ENCODE measurements at regions not wholly inside any gene's neighbourhood (a gene's known extent, or its start where the extent isn't known, plus 50 kb on each side); places are given as distances from the start of the nearest gene placed in this dataset.
"Not testable (repeated sequence)": the region's sequence is repeated elsewhere in the genome, so short reads cannot be mapped to it uniquely, and the experiment has no call there.

DNA sequence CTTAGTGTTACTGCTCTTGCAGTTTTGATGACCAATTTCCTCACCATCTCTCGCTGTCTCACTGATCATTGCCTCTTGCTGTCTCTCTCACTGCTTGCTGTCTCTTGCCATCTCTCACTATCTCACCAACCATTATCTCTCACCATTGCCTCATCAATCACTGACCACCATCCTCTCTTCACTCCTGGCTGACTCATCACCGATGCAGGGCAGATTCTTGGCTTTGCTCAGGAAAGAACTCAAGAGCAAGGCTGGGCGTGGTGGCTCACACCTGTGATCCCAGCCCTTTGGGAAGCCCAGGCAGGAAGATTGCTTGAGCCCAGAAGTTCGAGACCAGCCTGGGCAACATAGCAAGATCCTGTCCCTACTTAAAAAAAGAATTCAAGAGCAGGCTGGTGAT is 66.3 kb upstream of the SYN3 start:
- DNase-seq (ENCODE audit: low read depth, low spot score) (no peak), ATAC-seq (no peak), FAIRE-seq (peak; percentile 7)
- POLR2A ChIA-PET: no interaction called here
- H2AFZ ChIP-seq (ENCODE audit: control insufficient read depth, low read depth, low read length): no peak overlapping the region
- no peaks in the 10 kb centered on the region for H3K36me3 ChIP-seq (ENCODE audit: control insufficient read depth in 2 of 2, insufficient read depth in 2 of 2, low read length in 1 of 2)
- H3K9ac ChIP-seq (ENCODE audit: control insufficient read depth, insufficient read depth, low read length): no peak overlapping the region
- BruUV-seq (replicated peaks): no TSS peak
- H3K9me3 ChIP-seq (replicated peaks; ENCODE audit: control insufficient read depth, insufficient read depth, low read length): no peaks in the 10 kb centered on the region; the same call in 2 of the 3 replicates
- no peaks in the 10 kb centered on the region for H3K79me2 ChIP-seq (ENCODE audit: control insufficient read depth, insufficient read depth, low read length)
- no peak overlapping the region for H3K27ac ChIP-seq (ENCODE audit: control insufficient read depth, insufficient read depth)
- no peaks in the 10 kb centered on the region for H3K27me3 ChIP-seq (replicated peaks in 1 of 2; ENCODE audit: control insufficient read depth in 2 of 2, insufficient read depth in 2 of 2, low read length in 1 of 2)
- H3K4me3 ChIP-seq: no peak overlapping the region
- CTCF ChIA-PET: no interaction called here
- 20% methylated on average over 4 of the region's 4 CpGs for WGBS (ENCODE audit: insufficient coverage, insufficient replicate concordance, low lambda C conversion rate, missing lambda C conversion rate)
- H3K4me2 ChIP-seq (ENCODE audit: control insufficient read depth, insufficient read depth): no peak overlapping the region
- intact Hi-C loops (cut with micrococcal nuclease; ENCODE audit: unreplicated experiment): no loop called here
- no peaks in the 10 kb centered on the region for H4K20me1 ChIP-seq (ENCODE audit: control insufficient read depth, insufficient read depth)
- SMC1A ChIA-PET (ENCODE audit: uncharacterized antibody, unreplicated experiment): no interaction called here
- in situ Hi-C loops (cut with MboI): no loop called here
- H3K4me1 ChIP-seq (ENCODE audit: control insufficient read depth, insufficient read depth, low read length): no peaks in the 10 kb centered on the region
- no peak for TF ChIP-seq POU2F2 (IDR thresholded peaks at IDR 0.05; ENCODE audit: borderline replicate concordance, low read depth, low read length)
- RAD21 ChIA-PET (ENCODE audit: unreplicated experiment): no interaction called here

DNA sequence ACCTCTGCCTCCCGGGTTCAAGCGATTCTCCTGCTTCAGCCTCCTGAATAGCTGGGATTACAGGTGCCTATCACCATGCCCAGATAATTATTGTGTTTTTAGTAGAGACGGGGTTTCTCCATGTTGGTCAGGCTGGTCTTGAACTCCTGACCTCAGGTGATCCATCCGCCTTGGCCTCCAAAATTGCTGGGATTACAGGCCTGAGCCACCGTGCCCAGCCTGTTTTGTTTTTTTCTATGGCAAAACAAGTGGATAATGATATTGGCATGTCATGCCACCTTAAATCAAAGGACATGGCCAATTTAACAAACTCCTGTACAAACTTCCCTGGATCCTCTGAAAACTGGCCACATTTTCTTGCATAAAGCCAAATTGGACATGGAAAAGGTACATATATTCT is 64.3 kb upstream of the SYN3 start:
- H2AFZ ChIP-seq (ENCODE audit: control insufficient read depth, low read depth, low read length); H3K9ac ChIP-seq (ENCODE audit: control insufficient read depth, insufficient read depth, low read length); H3K27me3 ChIP-seq (replicated peaks in 1 of 2; ENCODE audit: control insufficient read depth in 2 of 2, insufficient read depth in 2 of 2, low read length in 1 of 2); ATAC-seq; RAD21 ChIA-PET (ENCODE audit: unreplicated experiment); CTCF ChIA-PET; H3K9me3 ChIP-seq (replicated peaks; ENCODE audit: control insufficient read depth, insufficient read depth, low read length); H3K4me1 ChIP-seq (ENCODE audit: control insufficient read depth, insufficient read depth, low read length); SMC1A ChIA-PET (ENCODE audit: uncharacterized antibody, unreplicated experiment); BruUV-seq (replicated peaks); H3K79me2 ChIP-seq (ENCODE audit: control insufficient read depth, insufficient read depth, low read length); H3K27ac ChIP-seq (ENCODE audit: control insufficient read depth, insufficient read depth); in situ Hi-C loops (cut with MboI); DNase-seq (ENCODE audit: low read depth, low spot score); intact Hi-C loops (cut with micrococcal nuclease; ENCODE audit: unreplicated experiment); POLR2A ChIA-PET; H3K4me3 ChIP-seq; H3K36me3 ChIP-seq (ENCODE audit: control insufficient read depth in 2 of 2, insufficient read depth in 2 of 2, low read length in 1 of 2); H3K4me2 ChIP-seq (ENCODE audit: control insufficient read depth, insufficient read depth); H4K20me1 ChIP-seq (ENCODE audit: control insufficient read depth, insufficient read depth): not testable (repeated sequence)
- FAIRE-seq: peak; percentile 99
- WGBS (ENCODE audit: insufficient coverage, insufficient replicate concordance, low lambda C conversion rate, missing lambda C conversion rate): 75% methylated on average over 5 of the region's 5 CpGs

DNA sequence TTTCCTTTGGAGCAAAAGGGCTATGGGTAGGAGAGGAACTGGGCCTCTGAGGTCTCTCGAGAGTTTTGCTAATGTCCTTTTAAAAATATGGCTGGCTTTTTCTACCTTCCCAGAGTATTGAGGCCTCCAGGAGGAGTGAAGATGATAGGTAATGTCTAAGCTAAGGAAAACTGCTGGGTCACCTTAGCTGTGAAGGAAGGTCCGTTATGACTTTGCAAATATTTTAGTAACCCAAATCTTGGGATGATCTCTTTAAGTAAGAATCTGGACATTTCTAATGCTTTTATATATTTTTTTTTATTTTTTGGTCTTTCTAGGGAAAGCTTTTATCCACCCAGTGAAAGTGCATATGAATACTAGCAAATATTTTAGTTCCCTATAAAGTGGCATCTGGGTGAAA is 60.9 kb upstream of the SYN3 start:
- no peaks in the 10 kb centered on the region for H3K79me2 ChIP-seq (ENCODE audit: control insufficient read depth, insufficient read depth, low read length)
- no peaks in the 10 kb centered on the region for H3K36me3 ChIP-seq (ENCODE audit: control insufficient read depth in 2 of 2, insufficient read depth in 2 of 2, low read length in 1 of 2)
- ATAC-seq (no peak), FAIRE-seq (no peak), DNase-seq (ENCODE audit: low read depth, low spot score) (no peak)
- no peak overlapping the region for H3K4me2 ChIP-seq (ENCODE audit: control insufficient read depth, insufficient read depth)
- CTCF ChIA-PET: interaction anchor here (0.9 kb wide), 1 partner anchor 35 kb away, joined by 3 read pairs; no protein-coding TSS in a partner anchor
- no peaks in the 10 kb centered on the region for H4K20me1 ChIP-seq (ENCODE audit: control insufficient read depth, insufficient read depth)
- RAD21 ChIA-PET (ENCODE audit: unreplicated experiment): no interaction called here
- intact Hi-C loops (cut with micrococcal nuclease; ENCODE audit: unreplicated experiment) (no loop called here), in situ Hi-C loops (cut with MboI) (no loop called here)
- no peaks in the 10 kb centered on the region for H3K27me3 ChIP-seq (replicated peaks in 1 of 2; ENCODE audit: control insufficient read depth in 2 of 2, insufficient read depth in 2 of 2, low read length in 1 of 2)
- H3K4me1 ChIP-seq (ENCODE audit: control insufficient read depth, insufficient read depth, low read length): no peaks in the 10 kb centered on the region
- BruUV-seq (replicated peaks): no TSS peak
- H3K27ac ChIP-seq (ENCODE audit: control insufficient read depth, insufficient read depth): no peak overlapping the region
- POLR2A ChIA-PET: no interaction called here
- H3K9me3 ChIP-seq (replicated peaks; ENCODE audit: control insufficient read depth, insufficient read depth, low read length): no peaks in the 10 kb centered on the region; the same call in 2 of the 3 replicates
- WGBS (ENCODE audit: insufficient coverage, insufficient replicate concordance, low lambda C conversion rate, missing lambda C conversion rate): 22% methylated on average over 2 of the region's 2 CpGs
- no peak overlapping the region for H3K4me3 ChIP-seq
- H3K9ac ChIP-seq (ENCODE audit: control insufficient read depth, insufficient read depth, low read length): no peak overlapping the region
- SMC1A ChIA-PET (ENCODE audit: uncharacterized antibody, unreplicated experiment): no interaction called here
- no peak overlapping the region for H2AFZ ChIP-seq (ENCODE audit: control insufficient read depth, low read depth, low read length)
- TF ChIP-seq, protein P1, sequence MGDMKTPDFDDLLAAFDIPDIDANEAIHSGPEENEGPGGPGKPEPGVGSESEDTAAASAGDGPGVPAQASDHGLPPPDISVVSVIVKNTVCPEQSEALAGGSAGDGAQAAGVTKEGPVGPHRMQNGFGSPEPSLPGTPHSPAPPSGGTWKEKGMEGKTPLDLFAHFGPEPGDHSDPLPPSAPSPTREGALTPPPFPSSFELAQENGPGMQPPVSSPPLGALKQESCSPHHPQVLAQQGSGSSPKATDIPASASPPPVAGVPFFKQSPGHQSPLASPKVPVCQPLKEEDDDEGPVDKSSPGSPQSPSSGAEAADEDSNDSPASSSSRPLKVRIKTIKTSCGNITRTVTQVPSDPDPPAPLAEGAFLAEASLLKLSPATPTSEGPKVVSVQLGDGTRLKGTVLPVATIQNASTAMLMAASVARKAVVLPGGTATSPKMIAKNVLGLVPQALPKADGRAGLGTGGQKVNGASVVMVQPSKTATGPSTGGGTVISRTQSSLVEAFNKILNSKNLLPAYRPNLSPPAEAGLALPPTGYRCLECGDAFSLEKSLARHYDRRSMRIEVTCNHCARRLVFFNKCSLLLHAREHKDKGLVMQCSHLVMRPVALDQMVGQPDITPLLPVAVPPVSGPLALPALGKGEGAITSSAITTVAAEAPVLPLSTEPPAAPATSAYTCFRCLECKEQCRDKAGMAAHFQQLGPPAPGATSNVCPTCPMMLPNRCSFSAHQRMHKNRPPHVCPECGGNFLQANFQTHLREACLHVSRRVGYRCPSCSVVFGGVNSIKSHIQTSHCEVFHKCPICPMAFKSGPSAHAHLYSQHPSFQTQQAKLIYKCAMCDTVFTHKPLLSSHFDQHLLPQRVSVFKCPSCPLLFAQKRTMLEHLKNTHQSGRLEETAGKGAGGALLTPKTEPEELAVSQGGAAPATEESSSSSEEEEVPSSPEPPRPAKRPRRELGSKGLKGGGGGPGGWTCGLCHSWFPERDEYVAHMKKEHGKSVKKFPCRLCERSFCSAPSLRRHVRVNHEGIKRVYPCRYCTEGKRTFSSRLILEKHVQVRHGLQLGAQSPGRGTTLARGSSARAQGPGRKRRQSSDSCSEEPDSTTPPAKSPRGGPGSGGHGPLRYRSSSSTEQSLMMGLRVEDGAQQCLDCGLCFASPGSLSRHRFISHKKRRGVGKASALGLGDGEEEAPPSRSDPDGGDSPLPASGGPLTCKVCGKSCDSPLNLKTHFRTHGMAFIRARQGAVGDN (IDR thresholded peaks at IDR 0.05): no peak
- TF ChIP-seq ZNF207 (IDR thresholded peaks at IDR 0.05; ENCODE audit: borderline replicate concordance) (no peak), PAX5 (IDR thresholded peaks at IDR 0.05; ENCODE audit: borderline replicate concordance, low read depth, low read length) (no peak), ETV6 (conservative IDR thresholded peaks at IDR 0.05 in 1 of 2, IDR thresholded peaks at IDR 0.05 in 1 of 2; ENCODE audit: borderline replicate concordance in 1 of 2, low read depth in 1 of 2) (no peak)
- TF ChIP-seq, protein P2, sequence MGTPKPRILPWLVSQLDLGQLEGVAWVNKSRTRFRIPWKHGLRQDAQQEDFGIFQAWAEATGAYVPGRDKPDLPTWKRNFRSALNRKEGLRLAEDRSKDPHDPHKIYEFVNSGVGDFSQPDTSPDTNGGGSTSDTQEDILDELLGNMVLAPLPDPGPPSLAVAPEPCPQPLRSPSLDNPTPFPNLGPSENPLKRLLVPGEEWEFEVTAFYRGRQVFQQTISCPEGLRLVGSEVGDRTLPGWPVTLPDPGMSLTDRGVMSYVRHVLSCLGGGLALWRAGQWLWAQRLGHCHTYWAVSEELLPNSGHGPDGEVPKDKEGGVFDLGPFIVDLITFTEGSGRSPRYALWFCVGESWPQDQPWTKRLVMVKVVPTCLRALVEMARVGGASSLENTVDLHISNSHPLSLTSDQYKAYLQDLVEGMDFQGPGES (IDR thresholded peaks at IDR 0.05): no peak
